Subcutaneous abdominal adipose tissue (tissue), 5 donors: ENCODE measurements at regions not wholly inside any gene's neighbourhood (a gene's known extent, or its start where the extent isn't known, plus 50 kb on each side); places are given as distances from the start of the nearest gene placed in this dataset.
"Not testable (repeated sequence)": the region's sequence is repeated elsewhere in the genome, so short reads cannot be mapped to it uniquely, and the experiment has no call there.

ENCODE experiments used
- H3K27ac ChIP-seq: one replicate; pipeline ENCODE4 v1.7.0; 2013; ENCODE audit warnings: low read depth, mild to moderate bottlenecking, inconsistent platforms, low read length, moderate library complexity
- H3K27me3 ChIP-seq, 5 donors: one replicate each; pipeline ENCODE4 v1.7.0; 2013; ENCODE audit warnings: low read length in 5 of 5, inconsistent platforms in 1 of 5; ENCODE audit not compliant: control insufficient read depth in 5 of 5, insufficient read depth in 4 of 5
- H3K36me3 ChIP-seq, 5 donors: one replicate each; pipeline ENCODE4 v1.7.0; 2013; ENCODE audit warnings: low read length in 5 of 5; ENCODE audit not compliant: control insufficient read depth in 5 of 5, insufficient read depth in 5 of 5
- H3K4me1 ChIP-seq, 5 donors: one replicate each; pipeline ENCODE4 v1.7.0; 2013; ENCODE audit warnings: low read length in 5 of 5, mild to moderate bottlenecking in 3 of 5, moderate library complexity in 1 of 5; ENCODE audit not compliant: control insufficient read depth in 5 of 5, insufficient read depth in 5 of 5
- H3K4me3 ChIP-seq, 5 donors: one replicate each; pipeline ENCODE4 v1.7.0; 2013; ENCODE audit warnings: low read length in 5 of 5, low read depth in 1 of 5
- H3K9ac ChIP-seq, 5 donors: one replicate each; pipeline ENCODE4 v1.7.0; 2013; ENCODE audit warnings: low read length in 5 of 5, mild to moderate bottlenecking in 4 of 5, moderate library complexity in 3 of 5
- H3K9me3 ChIP-seq, 5 donors: one replicate each; pipeline ENCODE4 v1.7.0; 2013; ENCODE audit warnings: low read length in 5 of 5; ENCODE audit not compliant: control insufficient read depth in 5 of 5
- donor health status: healthy.
- donor health status: healthy.
- donor health status: healthy.
- donor health status: healthy.
- donor health status: healthy.

- H3K27me3 ChIP-seq: not testable (repeated sequence)
Observed at GRCh38 chr9:67153501-67153900, 161.2 kb upstream of the SPATA31A3 start.

GRCh38 chr9:67142392-67143107, 150.2 kb upstream of the SPATA31A3 start:
- not testable (repeated sequence) for H3K4me3 ChIP-seq, H3K36me3 ChIP-seq, H3K27me3 ChIP-seq, H3K9me3 ChIP-seq, H3K9ac ChIP-seq, H3K27ac ChIP-seq, H3K4me1 ChIP-seq

More at GRCh38 chr9:67153501-67153900, 161.2 kb upstream of the SPATA31A3 start:
- H3K27ac ChIP-seq, H3K9me3 ChIP-seq, H3K9ac ChIP-seq, H3K36me3 ChIP-seq, H3K4me3 ChIP-seq, H3K4me1 ChIP-seq: not testable (repeated sequence)

- not testable (repeated sequence) for H3K36me3 ChIP-seq, H3K27ac ChIP-seq, H3K4me1 ChIP-seq, H3K9ac ChIP-seq, H3K4me3 ChIP-seq, H3K9me3 ChIP-seq, H3K27me3 ChIP-seq
Observed at GRCh38 chr9:67136376-67136775, 144.0 kb upstream of the SPATA31A3 start.

- not testable (repeated sequence) for H3K9ac ChIP-seq, H3K27ac ChIP-seq, H3K27me3 ChIP-seq, H3K4me1 ChIP-seq, H3K9me3 ChIP-seq, H3K4me3 ChIP-seq, H3K36me3 ChIP-seq
Observed at GRCh38 chr9:67133124-67133523, 140.8 kb upstream of the SPATA31A3 start.

GRCh38 chr9:67116761-67117160, 124.4 kb upstream of the SPATA31A3 start:
- not testable (repeated sequence) for H3K4me3 ChIP-seq, H3K9me3 ChIP-seq, H3K36me3 ChIP-seq, H3K27ac ChIP-seq, H3K4me1 ChIP-seq, H3K27me3 ChIP-seq, H3K9ac ChIP-seq

GRCh38 chr9:67112148-67112547, 119.8 kb upstream of the SPATA31A3 start:
- H3K27ac ChIP-seq, H3K4me3 ChIP-seq, H3K4me1 ChIP-seq, H3K9ac ChIP-seq, H3K9me3 ChIP-seq, H3K27me3 ChIP-seq, H3K36me3 ChIP-seq: not testable (repeated sequence)

- H3K9ac ChIP-seq, H3K9me3 ChIP-seq, H3K36me3 ChIP-seq, H3K4me1 ChIP-seq, H3K4me3 ChIP-seq, H3K27me3 ChIP-seq, H3K27ac ChIP-seq: not testable (repeated sequence)
Observed at GRCh38 chr9:67111733-67112132, 119.4 kb upstream of the SPATA31A3 start.

GRCh38 chr9:67109859-67110258, 117.5 kb upstream of the SPATA31A3 start:
- H3K27ac ChIP-seq, H3K9ac ChIP-seq, H3K4me1 ChIP-seq, H3K27me3 ChIP-seq, H3K4me3 ChIP-seq, H3K9me3 ChIP-seq, H3K36me3 ChIP-seq: not testable (repeated sequence)

GRCh38 chr9:67106659-67107058, 114.3 kb upstream of the SPATA31A3 start:
- H3K27ac ChIP-seq, H3K9me3 ChIP-seq, H3K27me3 ChIP-seq, H3K9ac ChIP-seq, H3K4me1 ChIP-seq, H3K4me3 ChIP-seq, H3K36me3 ChIP-seq: not testable (repeated sequence)

GRCh38 chr9:67102506-67103276, 110.3 kb upstream of the SPATA31A3 start:
- H3K4me1 ChIP-seq, H3K27me3 ChIP-seq, H3K9ac ChIP-seq, H3K27ac ChIP-seq, H3K9me3 ChIP-seq, H3K36me3 ChIP-seq, H3K4me3 ChIP-seq: not testable (repeated sequence)
